Keratinocyte (primary cell): ENCODE measurements at regions not wholly inside any gene's neighbourhood (a gene's known extent, or its start where the extent isn't known, plus 50 kb on each side); places are given as distances from the start of the nearest gene placed in this dataset.
"Not testable (repeated sequence)": the region's sequence is repeated elsewhere in the genome, so short reads cannot be mapped to it uniquely, and the experiment has no call there.

Experiments
- DNase-seq: peaks from one replicate; pipeline ENCODE4 v3.0.0-alpha.2; 2011; ENCODE audit warnings: low read depth, missing footprints, low spot score
- FAIRE-seq: peaks from 2 replicates; lab custom pipeline; 2011; peaks lifted over from hg19 to GRCh38; lab: Jason Lieb, UNC
- H2AFZ ChIP-seq: 2 replicates; pipeline ENCODE4 v1.6.0; 2012; ENCODE audit warnings: low read length, control low read depth, inconsistent platforms; ENCODE audit not compliant: control insufficient read depth
- H3K27ac ChIP-seq: 2 replicates; pipeline ENCODE4 v1.5.1; 2011; ENCODE audit warnings: low read length; ENCODE audit not compliant: control insufficient read depth, insufficient read depth
- H3K27me3 ChIP-seq: 3 replicates; pipeline ENCODE4 v1.6.0; 2011; ENCODE audit warnings: low read length; ENCODE audit not compliant: control insufficient read depth, insufficient read depth; ENCODE audit errors: extremely low read depth
- H3K36me3 ChIP-seq, 2 experiments: 2 replicates in 1 of 2; 3 replicates in 1 of 2; pipeline ENCODE4 v1.5.1; 2011; ENCODE audit warnings: low read length in 2 of 2, mild to moderate bottlenecking in 1 of 2; ENCODE audit not compliant: control insufficient read depth in 2 of 2, insufficient read depth in 2 of 2; ENCODE audit errors: extremely low read depth in 1 of 2
- H3K4me1 ChIP-seq: 3 replicates; pipeline ENCODE4 v1.5.1; 2011; ENCODE audit warnings: low read length; ENCODE audit not compliant: control insufficient read depth, insufficient read depth; ENCODE audit errors: extremely low read depth
- H3K4me2 ChIP-seq: 3 replicates; pipeline ENCODE4 v1.6.0; 2011; ENCODE audit warnings: low read depth, low read length; ENCODE audit not compliant: control insufficient read depth, insufficient read depth; ENCODE audit errors: extremely low read depth
- H3K4me3 ChIP-seq, 3 experiments: fragments of 200-600 bp in 1 of 3; sonication (generic) in 1 of 3; 2 replicates in 2 of 3; 3 replicates in 1 of 3; pipeline ENCODE4 v1.5.1; 2011 to 2016; ENCODE audit warnings: low read length in 3 of 3, mild to moderate bottlenecking in 3 of 3, control low read depth in 2 of 3, inconsistent platforms in 1 of 3, low read depth in 1 of 3, mixed read lengths in 1 of 3, mixed run types in 1 of 3, moderate library complexity in 1 of 3; ENCODE audit not compliant: control insufficient read depth in 2 of 3, insufficient read depth in 2 of 3; ENCODE audit errors: extremely low read depth in 1 of 3
- H3K79me2 ChIP-seq: 2 replicates; pipeline ENCODE4 v1.6.0; 2012; ENCODE audit warnings: low read length; ENCODE audit not compliant: control insufficient read depth, insufficient read depth
- H3K9ac ChIP-seq: 3 replicates; pipeline ENCODE4 v1.6.0; 2011; ENCODE audit warnings: low read length; ENCODE audit not compliant: control insufficient read depth, insufficient read depth; ENCODE audit errors: extremely low read depth
- H3K9me1 ChIP-seq: 3 replicates; pipeline ENCODE4 v1.6.0; 2011; ENCODE audit warnings: low read length; ENCODE audit not compliant: control insufficient read depth, insufficient read depth; ENCODE audit errors: extremely low read depth
- H3K9me3 ChIP-seq: 2 replicates; pipeline ENCODE4 v1.5.1; 2012; ENCODE audit warnings: low read depth, low read length; ENCODE audit not compliant: control insufficient read depth
- H4K20me1 ChIP-seq: 3 replicates; pipeline ENCODE4 v1.6.0; 2011; ENCODE audit warnings: low read length; ENCODE audit not compliant: control insufficient read depth, insufficient read depth; ENCODE audit errors: extremely low read depth
- CTCF ChIP-seq, 3 experiments: IDR thresholded peaks in 1 of 3; conservative IDR thresholded peaks in 1 of 3; optimal IDR thresholded peaks in 1 of 3; 2 replicates in 2 of 3; 3 replicates in 1 of 3; pipeline versions ENCODE3 to v1.5.1; 2011; ENCODE audit warnings: low read length in 3 of 3, mild to moderate bottlenecking in 3 of 3, moderate library complexity in 2 of 3, control low read depth in 1 of 3, inconsistent platforms in 1 of 3; ENCODE audit not compliant: insufficient read depth in 2 of 3; ENCODE audit errors: extremely low read depth in 1 of 3
- EZH2 ChIP-seq: IDR thresholded peaks from one replicate; pipeline ENCODE4 v1.6.1; 2012; ENCODE audit warnings: inconsistent platforms, mild to moderate bottlenecking, low read length, moderate library complexity
- dilution Hi-C: fragments of 300-500 bp; cut with MboI; formaldehyde crosslinking; loops from one replicate; pipeline ENCODE4 v1.7.0; 2020; ENCODE audit warnings: low sequenced_read_pairs; ENCODE audit not compliant: extremely low pct_ligation_motif_present

GRCh38 chr9:72453797-72454196 is 67.6 kb upstream of the TMC1 start:
- dilution Hi-C loops, result no loop called here

GRCh38 chr9:72446241-72446640 is 75.2 kb upstream of the TMC1 start:
- H3K9ac ChIP-seq, dilution Hi-C loops, H3K4me2 ChIP-seq, H4K20me1 ChIP-seq, H3K9me1 ChIP-seq, H3K4me3 ChIP-seq, H3K36me3 ChIP-seq, FAIRE-seq, H3K79me2 ChIP-seq, H2AFZ ChIP-seq, H3K27me3 ChIP-seq, DNase-seq, H3K27ac ChIP-seq, H3K9me3 ChIP-seq: not testable (repeated sequence)
- peaks cover 31% of the 10 kb centered on the region for H3K4me1 ChIP-seq

More at GRCh38 chr9:72453797-72454196, 67.6 kb upstream of the TMC1 start:
- Histone ChIP-seq H3K4me2 (no peak overlapping the region), H4K20me1 (no peaks in the 10 kb centered on the region), H3K27ac (no peak overlapping the region), H3K4me1 (no peaks in the 10 kb centered on the region), H3K36me3 (no peaks in the 10 kb centered on the region), H3K9ac (no peak overlapping the region), H3K4me3 (no peak overlapping the region), H2AFZ (no peak overlapping the region), H3K9me1 (no peaks in the 10 kb centered on the region), H3K79me2 (no peaks in the 10 kb centered on the region), H3K27me3 (no peaks in the 10 kb centered on the region), H3K9me3 (no peaks in the 10 kb centered on the region)
- no peak for TF ChIP-seq CTCF (optimal IDR thresholded peaks at IDR 0.05 in 1 of 3, IDR thresholded peaks at IDR 0.05 in 1 of 3, conservative IDR thresholded peaks at IDR 0.05 in 1 of 3; ENCODE audit: extremely low read depth in 1 of 3, insufficient read depth in 2 of 3, low read length in 3 of 3)
- TF ChIP-seq EZH2, result no peak
- DNase-seq, result no peak
- FAIRE-seq, result no peak

GRCh38 chr9:72445306-72445995 is 76.0 kb upstream of the TMC1 start:
- Histone ChIP-seq H4K20me1 (no peaks in the 10 kb centered on the region), H3K9me3 (no peaks in the 10 kb centered on the region), H3K27me3 (no peaks in the 10 kb centered on the region), H3K4me3 (no peak overlapping the region), H3K79me2 (no peaks in the 10 kb centered on the region), H3K4me2 (no peak overlapping the region), H2AFZ (peak overlapping the region; percentile 11), H3K4me1 (peaks cover 38% of the 10 kb centered on the region), H3K9me1 (peaks cover 3% of the 10 kb centered on the region), H3K9ac (no peak overlapping the region), H3K27ac (no peak overlapping the region), H3K36me3 (no peaks in the 10 kb centered on the region)
- FAIRE-seq (peak; percentile 48), DNase-seq (no peak)
- TF ChIP-seq EZH2, result no peak
- no peak for TF ChIP-seq CTCF (optimal IDR thresholded peaks at IDR 0.05 in 1 of 3, IDR thresholded peaks at IDR 0.05 in 1 of 3, conservative IDR thresholded peaks at IDR 0.05 in 1 of 3; ENCODE audit: extremely low read depth in 1 of 3, insufficient read depth in 2 of 3, low read length in 3 of 3)
- dilution Hi-C loops, result no loop called here
